ENCODE measurements at regions not wholly inside any gene's neighbourhood (a gene's known extent, or its start where the extent isn't known, plus 50 kb on each side); places are given as distances from the start of the nearest gene placed in this dataset.

DNA sequence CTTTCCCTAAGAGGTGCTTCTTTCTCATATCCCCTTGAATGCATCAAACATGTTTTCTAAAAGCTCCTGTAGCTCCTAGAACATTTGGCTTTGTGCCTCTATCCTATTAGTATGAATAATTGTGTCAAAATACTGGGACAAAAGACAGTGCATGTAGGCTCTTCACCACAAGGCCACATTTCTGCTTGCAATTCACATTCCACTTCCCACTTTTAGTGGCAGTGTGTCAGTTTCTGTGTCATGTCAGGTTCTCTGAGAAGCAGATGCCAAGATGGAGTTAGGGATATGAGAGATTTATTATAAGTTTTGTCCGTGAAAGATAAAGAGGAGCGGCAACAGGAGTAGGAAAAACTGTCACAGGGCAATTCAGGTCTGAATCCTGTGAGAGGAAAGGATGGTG lies 61.3 kb upstream of the GPRIN3 start:
- WGBS (ENCODE audit: insufficient coverage, low coverage, missing lambda C conversion rate), result 0% methylated on average over 2 of the region's 2 CpGs
- DNase-seq (ENCODE audit: extremely low read depth in 1 of 4, low spot score in 3 of 4) (no peak), ATAC-seq (no peak), FAIRE-seq (no peak)
- Histone ChIP-seq H3K9me3 (replicated peaks; ENCODE audit: control insufficient read depth, insufficient read depth, low read depth, low read length) (no peaks in the 10 kb centered on the region), H4K20me1 (replicated peaks; ENCODE audit: control insufficient read depth, insufficient read depth, low read length) (no peaks in the 10 kb centered on the region), H3K4me3 (no peak overlapping the region), H3K79me2 (ENCODE audit: control insufficient read depth, insufficient read depth, low read length) (no peaks in the 10 kb centered on the region), H3K4me2 (ENCODE audit: insufficient read depth, low read length) (no peak overlapping the region), H2AFZ (ENCODE audit: low read depth, low read length) (no peak overlapping the region), H3K9me1 (ENCODE audit: control insufficient read depth, insufficient read depth, low read length) (no peaks in the 10 kb centered on the region), H3K27ac (ENCODE audit: extremely low read depth, low read depth, low read length) (no peak overlapping the region), H3K9ac (ENCODE audit: insufficient read depth in 1 of 2, low read depth in 2 of 2, low read length in 2 of 2) (no peak overlapping the region), H3K4me1 (replicated peaks in 1 of 2; ENCODE audit: control insufficient read depth in 2 of 2, insufficient read depth in 2 of 2, low read length in 2 of 2) (no peaks in the 10 kb centered on the region), H3K27me3 (ENCODE audit: control insufficient read depth in 2 of 2, insufficient read depth in 2 of 2, low read length in 2 of 2) (no peaks in the 10 kb centered on the region), H3K36me3 (ENCODE audit: control insufficient read depth, insufficient read depth, low read length) (no peaks in the 10 kb centered on the region)
- POLR2A ChIA-PET, result no interaction called here
- no TSS peak for BruUV-seq (replicated peaks)
- intact Hi-C loops (cut with micrococcal nuclease) (no loop called here), in situ Hi-C loops (cut with MboI) (no loop called here)
- CTCF ChIA-PET (ENCODE audit: low intra/inter-chr PET ratio), result no interaction called here
- TF ChIP-seq HMG20A (CRISPR knock-in tag; conservative IDR thresholded peaks at IDR 0.05) (no peak), ATF4 (CRISPR knock-in tag; IDR thresholded peaks at IDR 0.05) (no peak), ESRRA (IDR thresholded peaks at IDR 0.05; ENCODE audit: borderline replicate concordance, low read depth) (no peak), SIN3A (IDR thresholded peaks at IDR 0.05; ENCODE audit: borderline replicate concordance in 2 of 2, control insufficient read depth in 1 of 2, low read depth in 2 of 2, low read length in 2 of 2) (no peak), TEAD2 (tag; IDR thresholded peaks at IDR 0.05) (no peak), MAX (CRISPR knock-in tag; IDR thresholded peaks at IDR 0.05) (no peak), PHTF2 (CRISPR knock-in tag; IDR thresholded peaks at IDR 0.05) (no peak)
- TF ChIP-seq, protein P1, sequence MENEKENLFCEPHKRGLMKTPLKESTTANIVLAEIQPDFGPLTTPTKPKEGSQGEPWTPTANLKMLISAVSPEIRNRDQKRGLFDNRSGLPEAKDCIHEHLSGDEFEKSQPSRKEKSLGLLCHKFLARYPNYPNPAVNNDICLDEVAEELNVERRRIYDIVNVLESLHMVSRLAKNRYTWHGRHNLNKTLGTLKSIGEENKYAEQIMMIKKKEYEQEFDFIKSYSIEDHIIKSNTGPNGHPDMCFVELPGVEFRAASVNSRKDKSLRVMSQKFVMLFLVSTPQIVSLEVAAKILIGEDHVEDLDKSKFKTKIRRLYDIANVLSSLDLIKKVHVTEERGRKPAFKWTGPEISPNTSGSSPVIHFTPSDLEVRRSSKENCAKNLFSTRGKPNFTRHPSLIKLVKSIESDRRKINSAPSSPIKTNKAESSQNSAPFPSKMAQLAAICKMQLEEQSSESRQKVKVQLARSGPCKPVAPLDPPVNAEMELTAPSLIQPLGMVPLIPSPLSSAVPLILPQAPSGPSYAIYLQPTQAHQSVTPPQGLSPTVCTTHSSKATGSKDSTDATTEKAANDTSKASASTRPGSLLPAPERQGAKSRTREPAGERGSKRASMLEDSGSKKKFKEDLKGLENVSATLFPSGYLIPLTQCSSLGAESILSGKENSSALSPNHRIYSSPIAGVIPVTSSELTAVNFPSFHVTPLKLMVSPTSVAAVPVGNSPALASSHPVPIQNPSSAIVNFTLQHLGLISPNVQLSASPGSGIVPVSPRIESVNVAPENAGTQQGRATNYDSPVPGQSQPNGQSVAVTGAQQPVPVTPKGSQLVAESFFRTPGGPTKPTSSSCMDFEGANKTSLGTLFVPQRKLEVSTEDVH (IDR thresholded peaks at IDR 0.05; ENCODE audit: low read depth, partially characterized antibody), result no peak
